RWPE2 (cell line): ENCODE measurements at regions not wholly inside any gene's neighbourhood (a gene's known extent, or its start where the extent isn't known, plus 50 kb on each side); places are given as distances from the start of the nearest gene placed in this dataset.
A peak's percentile ranks its signal among the peaks of the same experiment; 100 is the strongest.
"Not testable (repeated sequence)": the region's sequence is repeated elsewhere in the genome, so short reads cannot be mapped to it uniquely, and the experiment has no call there.

Experiments used
- ATAC-seq: fragments of 200-7000 bp; cut with Tn5 transposase; 3 replicates; pipeline ENCODE4 v1.9.1; 2021; ENCODE audit warnings: low read depth
- DNase-seq: peaks from one replicate; pipeline ENCODE4 v3.0.0-alpha.2; 2020; ENCODE audit warnings: low spot score
- H3K27ac ChIP-seq: fragments of 450-650 bp; 2 replicates; pipeline ENCODE4 v1.5.1; 2017; ENCODE audit warnings: mild to moderate bottlenecking; ENCODE audit not compliant: poor library complexity, severe bottlenecking
- H3K27me3 ChIP-seq: fragments of 250-450 bp; sonication (Bioruptor Pico); 2 replicates; pipeline ENCODE4 v1.5.1; 2021; ENCODE audit warnings: mild to moderate bottlenecking, moderate library complexity; ENCODE audit not compliant: insufficient read depth, poor library complexity, severe bottlenecking
- H3K36me3 ChIP-seq: fragments of 250-450 bp; sonication (Bioruptor Pico); 2 replicates; pipeline ENCODE4 v1.5.1; 2020; ENCODE audit warnings: low read depth, mild to moderate bottlenecking, moderate library complexity
- H3K4me1 ChIP-seq: fragments of 250-450 bp; sonication (Bioruptor Pico); 2 replicates; pipeline ENCODE4 v1.5.1; 2021; ENCODE audit warnings: mild to moderate bottlenecking, moderate library complexity; ENCODE audit not compliant: insufficient read depth, poor library complexity, severe bottlenecking
- H3K4me3 ChIP-seq: fragments of 250-450 bp; sonication (Bioruptor Pico); 2 replicates; pipeline ENCODE4 v1.5.1; 2021; ENCODE audit warnings: mild to moderate bottlenecking, moderate library complexity; ENCODE audit not compliant: severe bottlenecking
- H3K9me3 ChIP-seq: fragments of 250-450 bp; sonication (Bioruptor Pico); 2 replicates; pipeline ENCODE4 v1.5.1; 2021; ENCODE audit warnings: mild to moderate bottlenecking, moderate library complexity; ENCODE audit not compliant: severe bottlenecking

GRCh38 chr2:87488991-87489390 lies 258.9 kb upstream of the PLGLB2 start:
- H3K4me3 ChIP-seq, H3K4me1 ChIP-seq, H3K9me3 ChIP-seq, H3K27ac ChIP-seq, H3K36me3 ChIP-seq, ATAC-seq, DNase-seq, H3K27me3 ChIP-seq: not testable (repeated sequence)

- not testable (repeated sequence) for H3K9me3 ChIP-seq, H3K27me3 ChIP-seq, ATAC-seq, H3K4me3 ChIP-seq, H3K36me3 ChIP-seq, H3K4me1 ChIP-seq, H3K27ac ChIP-seq, DNase-seq
Observed at GRCh38 chr2:87494846-87495245, 253.0 kb upstream of the PLGLB2 start.

DNA sequence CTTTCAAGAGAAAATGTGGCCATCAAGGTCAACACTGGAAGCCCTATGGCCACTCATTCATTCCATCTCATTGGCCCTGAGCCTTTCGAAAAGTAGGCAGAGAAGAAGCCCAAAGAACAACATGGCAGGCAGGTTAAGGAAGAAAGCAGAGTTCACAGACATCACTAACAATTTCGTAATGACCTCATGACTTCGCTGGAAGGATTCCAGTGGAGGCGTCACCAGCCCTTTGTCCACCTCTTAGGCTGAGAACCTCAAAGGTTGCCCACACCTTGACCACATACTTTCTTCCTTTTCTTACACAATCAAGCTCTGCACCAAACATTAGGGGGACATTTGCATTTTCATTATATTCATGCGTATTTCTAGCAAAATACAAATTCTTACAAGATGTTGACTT lies 252.4 kb upstream of the PLGLB2 start:
- not testable (repeated sequence) for H3K27ac ChIP-seq, H3K4me3 ChIP-seq, H3K36me3 ChIP-seq, H3K9me3 ChIP-seq, DNase-seq, H3K27me3 ChIP-seq, H3K4me1 ChIP-seq
- ATAC-seq, result peak; percentile 48; the same call in 2 of the 3 replicates

GRCh38 chr2:87496036-87497006 lies 251.6 kb upstream of the PLGLB2 start:
- not testable (repeated sequence) for H3K9me3 ChIP-seq, H3K36me3 ChIP-seq, H3K27me3 ChIP-seq, H3K4me1 ChIP-seq, DNase-seq, H3K4me3 ChIP-seq, H3K27ac ChIP-seq
- peak; percentile 89 for ATAC-seq

- not testable (repeated sequence) for ATAC-seq, H3K9me3 ChIP-seq, H3K27ac ChIP-seq, H3K4me3 ChIP-seq, H3K36me3 ChIP-seq, H3K4me1 ChIP-seq, H3K27me3 ChIP-seq, DNase-seq
Observed at GRCh38 chr2:87497135-87497534, 250.8 kb upstream of the PLGLB2 start.

DNA sequence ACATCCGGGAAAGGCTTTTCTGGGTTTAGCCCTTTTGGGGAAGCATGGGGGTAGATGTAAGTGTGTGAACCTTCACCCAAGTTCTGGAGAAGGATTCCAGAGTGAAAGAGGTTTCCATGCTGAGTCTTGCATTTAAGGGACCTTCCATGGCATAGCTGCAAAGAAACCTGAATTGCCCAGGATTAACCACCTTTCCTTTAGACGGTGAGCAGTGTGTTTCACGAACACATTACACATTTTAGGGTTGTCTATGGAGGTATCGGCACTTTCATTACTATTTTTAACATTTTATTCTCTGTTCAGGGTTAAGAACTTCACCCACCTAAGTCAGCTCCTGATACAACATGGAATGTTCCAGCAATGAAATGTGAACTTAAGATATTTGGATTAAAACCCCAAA lies 250.2 kb upstream of the PLGLB2 start:
- not testable (repeated sequence) for H3K4me1 ChIP-seq, DNase-seq, H3K9me3 ChIP-seq, H3K4me3 ChIP-seq, ATAC-seq, H3K27me3 ChIP-seq, H3K27ac ChIP-seq, H3K36me3 ChIP-seq

DNA sequence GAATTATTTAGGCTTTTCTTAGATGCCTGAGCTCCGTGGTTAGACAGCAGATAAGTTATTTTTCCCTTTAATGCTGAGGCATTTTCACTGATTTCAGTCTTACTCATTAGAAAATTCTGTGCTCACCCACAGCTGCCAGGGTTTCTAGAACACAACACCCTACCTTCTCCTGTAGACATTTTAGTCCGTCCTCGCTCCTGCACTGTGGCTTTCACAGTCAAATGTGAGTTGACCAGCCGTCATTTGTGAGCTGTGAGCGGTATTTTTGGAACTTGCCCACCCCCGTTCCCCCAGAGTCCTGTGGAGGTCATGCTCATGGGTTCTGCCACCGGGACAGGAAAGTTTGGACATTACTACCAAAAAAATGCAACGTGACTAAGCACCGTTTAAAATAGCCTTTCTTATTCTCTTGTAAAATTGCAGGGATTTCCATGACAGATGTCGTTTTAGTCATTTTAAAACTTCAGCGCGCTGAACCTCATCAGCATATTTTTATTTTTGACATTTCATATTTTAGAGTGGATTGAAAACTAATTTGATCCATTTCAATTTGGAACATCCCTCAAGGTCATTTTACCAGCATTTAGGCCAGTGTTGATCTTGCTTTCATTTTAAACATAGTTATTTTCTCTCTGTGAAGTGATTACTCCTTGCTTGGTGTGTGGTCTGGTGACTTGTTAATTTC lies 249.6 kb upstream of the PLGLB2 start:
- ATAC-seq, H3K27ac ChIP-seq, H3K9me3 ChIP-seq, DNase-seq, H3K4me1 ChIP-seq, H3K4me3 ChIP-seq, H3K36me3 ChIP-seq, H3K27me3 ChIP-seq: not testable (repeated sequence)

DNA sequence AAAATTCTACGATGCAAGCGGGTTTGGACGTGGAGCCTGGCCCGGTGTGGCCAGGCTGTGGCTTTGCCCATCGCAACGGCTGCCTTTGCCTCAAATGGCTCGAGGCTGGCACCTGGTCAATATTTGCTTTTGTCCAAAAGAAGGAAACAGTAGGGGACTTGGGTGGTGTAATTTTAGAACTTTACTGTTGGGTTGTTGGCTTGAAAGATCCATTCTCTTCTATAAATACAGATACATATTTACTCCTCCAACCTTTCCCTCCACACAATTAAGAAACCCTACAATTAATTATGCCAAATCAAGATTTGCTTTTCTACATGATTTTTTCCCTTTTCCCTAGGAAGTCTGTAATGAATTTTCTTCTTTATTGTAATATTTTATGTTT lies 249.0 kb upstream of the PLGLB2 start:
- not testable (repeated sequence) for H3K27ac ChIP-seq, H3K9me3 ChIP-seq, ATAC-seq

GRCh38 chr2:87499860-87500259 lies 248.0 kb upstream of the PLGLB2 start:
- not testable (repeated sequence) for H3K4me1 ChIP-seq, H3K27me3 ChIP-seq, ATAC-seq, H3K36me3 ChIP-seq, H3K4me3 ChIP-seq, H3K27ac ChIP-seq, DNase-seq, H3K9me3 ChIP-seq

More for the DNA sequence above, 249.0 kb upstream of the PLGLB2 start:
- H3K4me3 ChIP-seq, H3K27me3 ChIP-seq, DNase-seq, H3K36me3 ChIP-seq, H3K4me1 ChIP-seq: not testable (repeated sequence)

DNA sequence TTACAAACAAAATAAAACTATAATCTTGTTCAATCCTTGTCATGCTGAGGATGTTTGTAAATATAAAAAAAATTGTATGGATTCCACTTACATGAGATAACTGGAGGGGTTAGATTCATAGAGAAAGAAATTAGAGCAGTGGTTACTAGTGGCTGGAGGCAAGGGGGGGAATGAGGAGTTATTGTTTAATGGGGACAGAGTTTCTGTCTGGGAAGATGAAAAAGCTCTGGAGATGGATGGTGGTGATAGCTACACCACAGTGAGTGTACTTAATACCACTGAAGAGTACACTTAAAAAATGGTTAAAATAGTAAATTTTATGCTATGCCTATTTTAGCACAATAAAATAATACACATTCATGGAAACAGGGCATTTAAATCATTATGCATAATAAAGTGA lies 247.5 kb upstream of the PLGLB2 start:
- not testable (repeated sequence) for H3K9me3 ChIP-seq, H3K4me3 ChIP-seq, H3K36me3 ChIP-seq, H3K27me3 ChIP-seq, H3K4me1 ChIP-seq, H3K27ac ChIP-seq, DNase-seq, ATAC-seq

DNA sequence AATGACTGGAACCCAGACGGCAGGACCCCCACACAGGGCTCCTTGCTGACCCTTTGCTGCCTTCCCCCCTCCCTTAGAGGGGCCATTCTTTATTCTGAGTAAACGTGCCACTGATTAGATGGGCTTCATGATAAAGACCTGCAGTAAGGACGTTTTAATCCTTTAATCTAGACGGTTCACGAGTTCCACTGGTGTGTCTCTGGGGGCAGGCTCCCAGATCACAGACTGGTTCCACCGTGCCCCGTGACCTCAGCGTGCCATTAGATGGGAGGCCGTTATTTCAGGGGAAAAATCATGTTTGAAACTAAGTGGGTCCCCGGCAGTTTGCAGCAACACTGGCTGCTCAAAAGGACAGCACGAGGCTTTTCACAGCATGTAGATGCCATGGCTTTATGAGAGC lies 246.9 kb upstream of the PLGLB2 start:
- not testable (repeated sequence) for H3K4me3 ChIP-seq, ATAC-seq, DNase-seq, H3K36me3 ChIP-seq, H3K9me3 ChIP-seq, H3K4me1 ChIP-seq, H3K27ac ChIP-seq, H3K27me3 ChIP-seq
